GM12873 (cell line): ENCODE measurements at regions not wholly inside any gene's neighbourhood (a gene's known extent, or its start where the extent isn't known, plus 50 kb on each side); places are given as distances from the start of the nearest gene placed in this dataset.

ENCODE experiments used
- CTCF ChIP-seq: IDR thresholded peaks from 2 replicates; pipeline ENCODE4 v1.5.1; 2012; ENCODE audit warnings: low read depth, mild to moderate bottlenecking, moderate library complexity, low read length, control low read depth; ENCODE audit not compliant: insufficient read depth; ENCODE audit errors: missing control alignments

DNA sequence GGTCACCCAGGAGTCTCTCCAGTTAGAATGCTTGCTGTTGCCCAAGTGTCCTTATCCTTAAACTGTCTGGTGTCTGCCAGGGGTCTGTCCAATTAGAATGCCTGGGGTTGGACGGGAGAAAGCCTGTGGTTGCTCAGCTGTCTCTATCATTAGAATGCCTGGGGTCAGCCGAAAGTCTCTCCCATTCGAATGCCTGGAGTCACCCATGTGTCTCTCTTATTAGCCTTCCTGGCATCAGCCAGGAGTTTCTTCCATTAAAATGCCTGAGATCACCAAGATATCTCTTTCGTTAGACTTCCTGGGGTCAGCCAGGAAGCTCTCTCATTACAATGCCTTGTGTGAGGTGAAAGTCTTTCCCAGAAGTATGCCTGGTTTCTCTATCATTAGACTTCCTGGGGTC, 1521.0 kb downstream of the UQCRFS1 start:
- TF ChIP-seq CTCF, result no peak

- no peak for TF ChIP-seq CTCF
Observed at GRCh38 chr19:27689734-27690241, 1523.2 kb downstream of the UQCRFS1 start.

- no peak for TF ChIP-seq CTCF
Observed at GRCh38 chr19:27684293-27684692, 1528.7 kb downstream of the UQCRFS1 start.

GRCh38 chr19:27681972-27682371, 1531.0 kb downstream of the UQCRFS1 start:
- TF ChIP-seq CTCF, result no peak

- TF ChIP-seq CTCF, result no peak
Observed at GRCh38 chr19:27679905-27680304, 1533.0 kb downstream of the UQCRFS1 start.

DNA sequence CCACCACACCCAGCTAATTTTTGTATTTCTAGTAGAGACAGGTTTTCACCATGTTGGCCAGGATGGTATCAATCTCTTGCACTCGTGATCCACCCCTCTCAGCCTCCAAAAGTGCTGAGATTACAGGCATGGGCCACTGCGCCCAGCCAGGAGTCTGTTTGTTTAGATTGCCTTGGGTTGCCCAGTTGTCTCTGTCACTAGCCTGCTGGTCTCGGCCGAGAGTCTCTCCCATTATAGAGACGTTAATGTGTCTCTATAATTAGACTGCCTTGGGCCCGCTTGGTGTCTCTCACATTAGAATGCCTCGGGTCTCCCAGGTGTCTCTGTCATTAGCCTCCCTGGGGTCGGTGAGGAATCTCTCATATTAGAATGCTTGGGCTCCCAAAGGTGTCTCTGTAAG, 1533.6 kb downstream of the UQCRFS1 start:
- TF ChIP-seq CTCF, result no peak

DNA sequence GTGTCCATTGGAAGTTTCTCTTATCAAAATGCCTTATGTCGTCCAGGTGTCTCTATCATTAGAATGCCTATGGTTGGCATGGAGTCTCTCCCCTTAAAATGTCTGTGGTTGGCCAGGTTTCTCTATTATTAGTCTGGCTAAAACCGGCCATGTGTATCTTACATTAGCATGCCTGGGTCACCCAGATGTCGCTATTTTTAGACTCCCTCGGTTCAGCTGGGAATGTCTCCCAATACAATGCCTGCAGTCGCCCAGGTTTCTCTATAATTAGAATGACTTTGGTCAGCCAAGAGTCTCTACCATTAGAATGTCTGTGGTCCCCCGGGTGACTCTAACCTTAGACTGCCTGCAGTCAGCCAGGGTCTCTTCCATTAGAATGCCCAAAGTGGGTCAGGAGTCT, 1536.1 kb downstream of the UQCRFS1 start:
- TF ChIP-seq CTCF, result no peak

GRCh38 chr19:27676334-27676733, 1536.6 kb downstream of the UQCRFS1 start:
- TF ChIP-seq CTCF, result no peak
